Neural cell (in vitro differentiated cells): ENCODE measurements at regions not wholly inside any gene's neighbourhood (a gene's known extent, or its start where the extent isn't known, plus 50 kb on each side); places are given as distances from the start of the nearest gene placed in this dataset.

ENCODE experiments used
- H2AFZ ChIP-seq: fragments of 200-600, 300-800 bp; sonication (generic), shearing (Covaris generic); 2 replicates; pipeline ENCODE4 v1.6.0; 2014; ENCODE audit warnings: low read depth, mild to moderate bottlenecking, antibody characterized with exemption, low read length, moderate library complexity
- H3F3A ChIP-seq: fragments of 200-600 bp; shearing (Covaris generic); 2 replicates; pipeline ENCODE4 v1.6.1; 2016; ENCODE audit warnings: mild to moderate bottlenecking, moderate library complexity, mixed read lengths, antibody characterized with exemption, low read length; ENCODE audit not compliant: insufficient read depth, poor library complexity, severe bottlenecking
- H3K27ac ChIP-seq: fragments of 200-600, 300-800 bp; sonication (generic), shearing (Covaris generic); 2 replicates; pipeline ENCODE4 v1.5.1; 2014; ENCODE audit warnings: mild to moderate bottlenecking, low read length, moderate library complexity
- H3K27me3 ChIP-seq: fragments of 300-800, 200-600 bp; sonication (generic), shearing (Covaris generic); 2 replicates; pipeline ENCODE4 v1.6.0; 2014; ENCODE audit warnings: mild to moderate bottlenecking, low read depth, low read length, moderate library complexity; ENCODE audit not compliant: insufficient read depth
- H3K36me3 ChIP-seq: fragments of 300-800, 200-600 bp; sonication (generic), shearing (Covaris generic); 2 replicates; pipeline ENCODE4 v1.5.1; 2014; ENCODE audit warnings: mild to moderate bottlenecking, antibody characterized with exemption, low read length, moderate library complexity; ENCODE audit not compliant: insufficient read depth
- H3K4me2 ChIP-seq: fragments of 300-800, 200-600 bp; sonication (generic), shearing (Covaris generic); 2 replicates; pipeline ENCODE4 v1.6.0; 2014; ENCODE audit warnings: mild to moderate bottlenecking, low read length
- H3K4me3 ChIP-seq: fragments of 300-800, 200-600 bp; sonication (generic), shearing (Covaris generic); 2 replicates; pipeline ENCODE4 v1.5.1; 2014; ENCODE audit warnings: mild to moderate bottlenecking, low read length, moderate library complexity
- H3K79me2 ChIP-seq: fragments of 200-600 bp; shearing (Covaris generic); replicated peaks from 2 replicates; pipeline ENCODE4 v1.6.0; 2014; ENCODE audit warnings: mild to moderate bottlenecking, low read length, moderate library complexity; ENCODE audit not compliant: insufficient read depth
- H3K9ac ChIP-seq: fragments of 300-800, 200-600 bp; sonication (generic), shearing (Covaris generic); 2 replicates; pipeline ENCODE4 v1.6.1; 2016; ENCODE audit warnings: mild to moderate bottlenecking, low read length, mixed read lengths
- H3K9me2 ChIP-seq: fragments of 200-600 bp; shearing (Covaris generic); 2 replicates; pipeline ENCODE4 v1.6.1; 2016; ENCODE audit warnings: mild to moderate bottlenecking, low read length, mixed read lengths; ENCODE audit not compliant: insufficient read depth
- H3K9me3 ChIP-seq: fragments of 200-600, 300-800 bp; sonication (generic), shearing (Covaris generic); 2 replicates; pipeline ENCODE4 v1.6.1; 2016; ENCODE audit warnings: mild to moderate bottlenecking, mixed run types, low read length, moderate library complexity, mixed read lengths
- H4K20me1 ChIP-seq: fragments of 200-600 bp; shearing (Covaris generic); 2 replicates; pipeline ENCODE4 v1.6.1; 2016; ENCODE audit warnings: mild to moderate bottlenecking, mixed run types; ENCODE audit not compliant: insufficient read depth
- CTCF ChIP-seq: fragments of 450-650 bp; IDR thresholded peaks from 2 replicates; pipeline ENCODE4 v1.5.1; 2014; ENCODE audit warnings: antibody characterized with exemption, mild to moderate bottlenecking, moderate library complexity; ENCODE audit not compliant: poor library complexity, severe bottlenecking
- EP300 ChIP-seq: fragments of 450-650 bp; conservative IDR thresholded peaks from 2 replicates; pipeline ENCODE4 v1.6.1; 2014; ENCODE audit warnings: antibody characterized with exemption, mild to moderate bottlenecking, moderate library complexity; ENCODE audit not compliant: poor library complexity, severe bottlenecking
- EZH2 ChIP-seq: fragments of 200-600, 300-800 bp; shearing (Covaris generic), sonication (generic); IDR thresholded peaks from 2 replicates; pipeline ENCODE4 v1.6.1; 2014; ENCODE audit warnings: antibody characterized with exemption, low read length, borderline replicate concordance, mild to moderate bottlenecking; ENCODE audit not compliant: insufficient read depth, poor library complexity, severe bottlenecking
- MXI1 ChIP-seq: fragments of 450-650 bp; conservative IDR thresholded peaks from 2 replicates; pipeline ENCODE4 v1.6.1; 2014; ENCODE audit warnings: antibody characterized with exemption, mild to moderate bottlenecking; ENCODE audit not compliant: poor library complexity, severe bottlenecking
- POLR2AphosphoS5 ChIP-seq: IDR thresholded peaks from 2 replicates; pipeline ENCODE4 v1.6.1; 2012
- RAD21 ChIP-seq: fragments of 450-650 bp; conservative IDR thresholded peaks from 2 replicates; pipeline ENCODE4 v1.6.1; 2014; ENCODE audit warnings: antibody characterized with exemption, mild to moderate bottlenecking, moderate library complexity
- REST ChIP-seq: IDR thresholded peaks from 2 replicates; pipeline ENCODE4 v1.6.1; 2012; ENCODE audit warnings: borderline replicate concordance
- SMC3 ChIP-seq: fragments of 450-650 bp; conservative IDR thresholded peaks from 2 replicates; pipeline ENCODE4 v1.6.1; 2014; ENCODE audit warnings: antibody characterized with exemption, mild to moderate bottlenecking, moderate library complexity; ENCODE audit not compliant: poor library complexity
- TAF1 ChIP-seq: IDR thresholded peaks from 2 replicates; pipeline ENCODE4 v1.6.1; 2012; ENCODE audit warnings: low read depth

- Histone ChIP-seq H3K9ac (no peak overlapping the region), H4K20me1 (no peaks in the 10 kb centered on the region), H3K4me3 (no peak overlapping the region), H3F3A (no peaks in the 10 kb centered on the region), H3K79me2 (no peaks in the 10 kb centered on the region), H3K4me2 (no peak overlapping the region), H3K36me3 (no peaks in the 10 kb centered on the region), H3K9me2 (no peaks in the 10 kb centered on the region), H3K27ac (no peak overlapping the region), H3K27me3 (no peaks in the 10 kb centered on the region), H2AFZ (no peak overlapping the region), H3K9me3 (no peaks in the 10 kb centered on the region)
- TF ChIP-seq TAF1 (no peak), POLR2AphosphoS5 (no peak), CTCF (no peak), REST (no peak), MXI1 (no peak), EZH2 (no peak), SMC3 (no peak), RAD21 (no peak), EP300 (no peak)
These were observed 118.4 kb upstream of the PTPRK start for GRCh38 chr6:128638817-128639216.

- Histone ChIP-seq H3K4me3 (no peak overlapping the region), H3K9me2 (no peaks in the 10 kb centered on the region), H3K4me2 (no peak overlapping the region), H3K9ac (no peak overlapping the region), H4K20me1 (no peaks in the 10 kb centered on the region), H2AFZ (no peak overlapping the region), H3K27me3 (no peaks in the 10 kb centered on the region), H3F3A (no peaks in the 10 kb centered on the region), H3K36me3 (no peaks in the 10 kb centered on the region), H3K27ac (no peak overlapping the region), H3K9me3 (no peaks in the 10 kb centered on the region), H3K79me2 (no peaks in the 10 kb centered on the region)
- TF ChIP-seq SMC3 (no peak), EP300 (no peak), MXI1 (no peak), POLR2AphosphoS5 (no peak), REST (no peak), EZH2 (no peak), TAF1 (no peak), RAD21 (no peak), CTCF (no peak)
These were observed 114.8 kb upstream of the PTPRK start for GRCh38 chr6:128635219-128635618.
